ENCODE measurements at regions not wholly inside any gene's neighbourhood (a gene's known extent, or its start where the extent isn't known, plus 50 kb on each side); places are given as distances from the start of the nearest gene placed in this dataset.

DNA sequence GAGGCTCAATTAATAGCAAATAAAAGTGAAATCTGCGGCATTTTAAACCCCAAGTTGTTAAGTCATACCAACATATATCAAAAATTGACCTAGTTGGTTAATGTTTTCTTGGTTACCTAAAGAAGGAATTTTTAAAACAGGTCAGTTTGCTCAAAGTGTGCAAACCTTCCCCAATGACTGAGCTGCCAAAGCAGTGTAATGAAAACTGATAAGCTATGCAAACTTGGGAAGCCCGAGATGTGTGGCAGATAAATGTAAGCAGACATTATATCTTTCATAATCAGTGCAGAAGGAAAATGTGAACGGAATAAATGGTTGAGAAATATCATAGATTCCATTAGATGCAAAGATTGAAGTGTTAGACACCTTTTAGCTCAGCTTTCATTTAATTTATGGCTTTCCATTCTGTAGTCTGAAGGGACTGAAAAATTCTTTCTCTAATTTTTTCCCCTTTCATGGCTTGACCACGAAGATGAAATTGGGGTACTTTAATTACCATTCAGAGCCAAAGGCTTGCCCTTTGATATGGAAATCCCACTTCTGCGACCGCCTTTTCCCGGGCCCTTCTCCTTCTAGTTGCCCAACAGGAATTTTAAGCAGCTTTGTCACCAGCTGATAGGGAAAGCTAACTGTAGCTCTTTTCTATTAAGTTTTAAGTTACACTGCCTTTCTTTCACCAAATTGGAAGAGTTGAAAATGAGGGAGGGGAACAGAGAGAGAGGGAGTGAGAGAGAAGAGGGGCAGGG is 306.6 kb upstream of the SOX5 start:
- no peak overlapping the region for H3K4me3 ChIP-seq
- no peaks in the 10 kb centered on the region for H3K9me3 ChIP-seq
- ChIA-PET CTCF (no interaction called here), POLR2A (no interaction called here)
- no peak for TF ChIP-seq HDAC2 (IDR thresholded peaks at IDR 0.05)
- no peak for TF ChIP-seq HOXB13 (CRISPR knock-in tag; IDR thresholded peaks at IDR 0.05; ENCODE audit: low read depth)
- no peak for TF ChIP-seq EHMT2 (IDR thresholded peaks at IDR 0.05; ENCODE audit: low read depth)
- TF ChIP-seq HES2 (IDR thresholded peaks at IDR 0.05), result no peak
- FAIRE-seq (no peak), ATAC-seq (no peak), DNase-seq (ENCODE audit: low read depth in 1 of 2, low spot score in 1 of 2) (no peak)
- H3K4me2 ChIP-seq, result no peak overlapping the region
- H3K4me1 ChIP-seq, result no peaks in the 10 kb centered on the region
- 16% methylated on average over 7 of the region's 7 CpGs for WGBS (ENCODE audit: missing lambda C conversion rate)
- H3K27ac ChIP-seq, result no peak overlapping the region

DNA sequence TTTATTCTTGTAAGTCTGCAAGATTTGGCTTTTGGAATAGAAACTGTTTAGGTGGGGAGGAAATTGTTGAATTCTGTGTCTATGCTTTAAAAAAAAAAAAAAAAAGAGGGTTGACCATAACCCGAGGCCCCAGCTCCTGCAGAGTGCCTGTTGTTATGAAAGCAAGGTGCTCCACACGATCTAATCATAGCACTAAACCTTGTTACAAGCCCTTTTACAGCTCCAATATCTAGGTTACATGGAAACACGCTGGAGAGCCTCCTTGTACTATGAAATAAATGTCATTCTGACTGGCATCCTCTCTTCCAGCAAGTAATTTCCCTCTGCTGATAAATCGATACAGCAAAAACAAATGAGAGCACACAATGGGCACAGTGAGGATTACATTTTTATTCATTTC is 303.1 kb upstream of the SOX5 start:
- no peak for TF ChIP-seq HEYL (CRISPR knock-in tag; IDR thresholded peaks at IDR 0.05)
- no peak for TF ChIP-seq BHLHE40 (IDR thresholded peaks at IDR 0.05; ENCODE audit: low read depth, low read length)
- no peak for TF ChIP-seq CHD2 (IDR thresholded peaks at IDR 0.05; ENCODE audit: low read length, partially characterized antibody)
- no peak for TF ChIP-seq CHD4 (IDR thresholded peaks at IDR 0.05; ENCODE audit: borderline replicate concordance)
- TF ChIP-seq, protein P1, sequence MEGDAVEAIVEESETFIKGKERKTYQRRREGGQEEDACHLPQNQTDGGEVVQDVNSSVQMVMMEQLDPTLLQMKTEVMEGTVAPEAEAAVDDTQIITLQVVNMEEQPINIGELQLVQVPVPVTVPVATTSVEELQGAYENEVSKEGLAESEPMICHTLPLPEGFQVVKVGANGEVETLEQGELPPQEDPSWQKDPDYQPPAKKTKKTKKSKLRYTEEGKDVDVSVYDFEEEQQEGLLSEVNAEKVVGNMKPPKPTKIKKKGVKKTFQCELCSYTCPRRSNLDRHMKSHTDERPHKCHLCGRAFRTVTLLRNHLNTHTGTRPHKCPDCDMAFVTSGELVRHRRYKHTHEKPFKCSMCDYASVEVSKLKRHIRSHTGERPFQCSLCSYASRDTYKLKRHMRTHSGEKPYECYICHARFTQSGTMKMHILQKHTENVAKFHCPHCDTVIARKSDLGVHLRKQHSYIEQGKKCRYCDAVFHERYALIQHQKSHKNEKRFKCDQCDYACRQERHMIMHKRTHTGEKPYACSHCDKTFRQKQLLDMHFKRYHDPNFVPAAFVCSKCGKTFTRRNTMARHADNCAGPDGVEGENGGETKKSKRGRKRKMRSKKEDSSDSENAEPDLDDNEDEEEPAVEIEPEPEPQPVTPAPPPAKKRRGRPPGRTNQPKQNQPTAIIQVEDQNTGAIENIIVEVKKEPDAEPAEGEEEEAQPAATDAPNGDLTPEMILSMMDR (IDR thresholded peaks at IDR 0.05), result no peak
- TF ChIP-seq BCL3 (IDR thresholded peaks at IDR 0.05), result no peak
- WGBS (ENCODE audit: missing lambda C conversion rate), result 2% methylated on average over 4 of the region's 4 CpGs
- no peak for FAIRE-seq
- Histone ChIP-seq H3K27ac (no peak overlapping the region), H3K4me3 (no peak overlapping the region), H3K4me2 (no peak overlapping the region), H3K9me3 (no peaks in the 10 kb centered on the region), H3K4me1 (no peaks in the 10 kb centered on the region)
- ChIA-PET POLR2A (no interaction called here), CTCF (no interaction called here)
- DNase-seq (ENCODE audit: low read depth in 1 of 2, low spot score in 1 of 2), result no peak
- no peak for ATAC-seq

GRCh38 chr12:24246934-24247333 is 297.5 kb upstream of the SOX5 start:
- CTCF ChIA-PET, result no interaction called here
- no peak overlapping the region for H3K27ac ChIP-seq
- FAIRE-seq, result no peak
- no peaks in the 10 kb centered on the region for H3K9me3 ChIP-seq
- POLR2A ChIA-PET, result no interaction called here
- no peaks in the 10 kb centered on the region for H3K4me1 ChIP-seq
- no peak for ATAC-seq
- DNase-seq (ENCODE audit: low read depth in 1 of 2, low spot score in 1 of 2), result no peak
- H3K4me3 ChIP-seq, result no peak overlapping the region
- WGBS (ENCODE audit: missing lambda C conversion rate), result 13% methylated on average over 6 of the region's 6 CpGs
- no peak overlapping the region for H3K4me2 ChIP-seq
- TF ChIP-seq HES2 (IDR thresholded peaks at IDR 0.05), result no peak
- TF ChIP-seq REST (IDR thresholded peaks at IDR 0.05), result no peak
- TF ChIP-seq BCL3 (IDR thresholded peaks at IDR 0.05), result no peak
- TF ChIP-seq FOSB (CRISPR knock-in tag; IDR thresholded peaks at IDR 0.05), result no peak
- no peak for TF ChIP-seq CHD2 (IDR thresholded peaks at IDR 0.05; ENCODE audit: low read length, partially characterized antibody)
- TF ChIP-seq JUN (IDR thresholded peaks at IDR 0.05), result no peak
- TF ChIP-seq FOXS1 (CRISPR knock-in tag; IDR thresholded peaks at IDR 0.05), result no peak
- TF ChIP-seq USF2 (IDR thresholded peaks at IDR 0.05), result no peak
- TF ChIP-seq RAD21 (conservative IDR thresholded peaks at IDR 0.05 in 1 of 2, IDR thresholded peaks at IDR 0.05 in 1 of 2), result no peak
- TF ChIP-seq POLR2A (IDR thresholded peaks at IDR 0.05; ENCODE audit: low read length), result no peak
- no peak for TF ChIP-seq HDAC2 (IDR thresholded peaks at IDR 0.05)
- TF ChIP-seq BHLHE40 (IDR thresholded peaks at IDR 0.05; ENCODE audit: low read depth, low read length), result no peak
- TF ChIP-seq TFCP2L1 (CRISPR knock-in tag; IDR thresholded peaks at IDR 0.05), result no peak
- TF ChIP-seq PHF8 (IDR thresholded peaks at IDR 0.05; ENCODE audit: borderline replicate concordance, low read depth), result no peak
- TF ChIP-seq TP53 (CRISPR knock-in tag; IDR thresholded peaks at IDR 0.05), result no peak
- TF ChIP-seq MAX (IDR thresholded peaks at IDR 0.05), result no peak
- TF ChIP-seq, protein P2, sequence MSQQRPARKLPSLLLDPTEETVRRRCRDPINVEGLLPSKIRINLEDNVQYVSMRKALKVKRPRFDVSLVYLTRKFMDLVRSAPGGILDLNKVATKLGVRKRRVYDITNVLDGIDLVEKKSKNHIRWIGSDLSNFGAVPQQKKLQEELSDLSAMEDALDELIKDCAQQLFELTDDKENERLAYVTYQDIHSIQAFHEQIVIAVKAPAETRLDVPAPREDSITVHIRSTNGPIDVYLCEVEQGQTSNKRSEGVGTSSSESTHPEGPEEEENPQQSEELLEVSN (IDR thresholded peaks at IDR 0.05; ENCODE audit: borderline replicate concordance, low read depth), result no peak
